ENCODE measurements at regions not wholly inside any gene's neighbourhood (a gene's known extent, or its start where the extent isn't known, plus 50 kb on each side); places are given as distances from the start of the nearest gene placed in this dataset.

DNA sequence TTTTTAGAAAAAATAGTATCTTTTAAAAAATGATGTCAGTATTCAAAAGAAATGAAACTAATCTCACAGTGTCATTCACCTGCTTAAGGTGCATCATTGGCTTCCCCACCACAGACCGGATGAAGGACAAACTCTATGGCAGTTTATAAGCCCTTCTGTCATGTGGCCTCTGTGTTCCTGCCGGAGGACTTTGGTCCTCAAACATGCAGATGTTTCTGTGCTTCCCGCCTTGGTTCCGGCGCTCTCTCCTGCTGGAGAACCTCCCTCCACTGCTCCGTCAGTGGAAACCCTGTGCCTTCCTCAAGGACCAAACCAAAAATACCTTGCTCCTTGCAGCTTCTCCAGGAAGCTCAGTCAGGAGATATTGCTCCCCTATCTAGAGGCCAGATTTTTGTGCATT, 326.3 kb downstream of the UACA start:
- TF ChIP-seq, protein P1, sequence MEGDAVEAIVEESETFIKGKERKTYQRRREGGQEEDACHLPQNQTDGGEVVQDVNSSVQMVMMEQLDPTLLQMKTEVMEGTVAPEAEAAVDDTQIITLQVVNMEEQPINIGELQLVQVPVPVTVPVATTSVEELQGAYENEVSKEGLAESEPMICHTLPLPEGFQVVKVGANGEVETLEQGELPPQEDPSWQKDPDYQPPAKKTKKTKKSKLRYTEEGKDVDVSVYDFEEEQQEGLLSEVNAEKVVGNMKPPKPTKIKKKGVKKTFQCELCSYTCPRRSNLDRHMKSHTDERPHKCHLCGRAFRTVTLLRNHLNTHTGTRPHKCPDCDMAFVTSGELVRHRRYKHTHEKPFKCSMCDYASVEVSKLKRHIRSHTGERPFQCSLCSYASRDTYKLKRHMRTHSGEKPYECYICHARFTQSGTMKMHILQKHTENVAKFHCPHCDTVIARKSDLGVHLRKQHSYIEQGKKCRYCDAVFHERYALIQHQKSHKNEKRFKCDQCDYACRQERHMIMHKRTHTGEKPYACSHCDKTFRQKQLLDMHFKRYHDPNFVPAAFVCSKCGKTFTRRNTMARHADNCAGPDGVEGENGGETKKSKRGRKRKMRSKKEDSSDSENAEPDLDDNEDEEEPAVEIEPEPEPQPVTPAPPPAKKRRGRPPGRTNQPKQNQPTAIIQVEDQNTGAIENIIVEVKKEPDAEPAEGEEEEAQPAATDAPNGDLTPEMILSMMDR (IDR thresholded peaks at IDR 0.05) = no peak
- no peak for TF ChIP-seq POLR2A (IDR thresholded peaks at IDR 0.05; ENCODE audit: low read depth)
- TF ChIP-seq POLR2AphosphoS5 (IDR thresholded peaks at IDR 0.05) = no peak
